ENCODE measurements at regions not wholly inside any gene's neighbourhood (a gene's known extent, or its start where the extent isn't known, plus 50 kb on each side); places are given as distances from the start of the nearest gene placed in this dataset.
"Not testable (repeated sequence)": the region's sequence is repeated elsewhere in the genome, so short reads cannot be mapped to it uniquely, and the experiment has no call there.

GRCh38 chr2:54041135-54041534 is 70.3 kb upstream of the PSME4 start:
- ATAC-seq: peak; percentile 71 to 91 (median 88)
- intact Hi-C loops (cut with micrococcal nuclease): loop anchor here (1.0 to 2.0 kb wide), 2 partner anchors 46 to 72 kb away; no protein-coding TSS in a partner anchor
- H3K4me1 Mint-ChIP-seq: peaks cover 0 to 19% of the 10 kb centered on the region in 2 donors

GRCh38 chr2:54040685-54041084 is 69.9 kb upstream of the PSME4 start:
- Mint-ChIP-seq H3K27me3 (ENCODE audit: low read depth in 2 of 2) (no peaks in the 10 kb centered on the region), H3K36me3 (no peaks in the 10 kb centered on the region), H3K4me1 (peaks cover 0 to 19% of the 10 kb centered on the region in 2 donors), H3K4me3 (no peak overlapping the region), H3K9me3 (no peaks in the 10 kb centered on the region), H3K27ac (no peak overlapping the region)
- Histone ChIP-seq H3K9me3 (ENCODE audit: control insufficient read depth, insufficient read depth, low read length) (no peaks in the 10 kb centered on the region), H3K4me3 (ENCODE audit: low read length) (no peak overlapping the region), H3K4me1 (ENCODE audit: control insufficient read depth, insufficient read depth, low read length) (peaks cover 11% of the 10 kb centered on the region), H3K27ac (ENCODE audit: low read length) (peak overlapping the region; percentile 12), H3K27me3 (ENCODE audit: control insufficient read depth, insufficient read depth, low read length) (no peaks in the 10 kb centered on the region), H3K36me3 (ENCODE audit: control insufficient read depth, insufficient read depth, low read length) (no peaks in the 10 kb centered on the region)
- no peak for DNase-seq
- intact Hi-C loops (cut with micrococcal nuclease): loop anchor here (1.0 to 2.0 kb wide), 2 partner anchors 46 to 71 kb away; no protein-coding TSS in a partner anchor
- WGBS (ENCODE audit: insufficient coverage): no CpG with 5 or more reads among the region's 1 CpG
- no peak for ATAC-seq
- TF ChIP-seq CTCF (IDR thresholded peaks at IDR 0.05): no peak

More at GRCh38 chr2:54041135-54041534, 70.3 kb upstream of the PSME4 start:
- H3K9me3 ChIP-seq (ENCODE audit: control insufficient read depth, insufficient read depth, low read length): no peaks in the 10 kb centered on the region
- no peak overlapping the region for H3K4me3 Mint-ChIP-seq
- DNase-seq: peak; percentile 34
- peaks cover 11% of the 10 kb centered on the region for H3K4me1 ChIP-seq (ENCODE audit: control insufficient read depth, insufficient read depth, low read length)
- peak overlapping the region; percentile 12 for H3K27ac ChIP-seq (ENCODE audit: low read length)
- WGBS (ENCODE audit: insufficient coverage): 16% methylated on average over 4 of the region's 4 CpGs
- no peak overlapping the region for H3K27ac Mint-ChIP-seq
- no peak for TF ChIP-seq CTCF (IDR thresholded peaks at IDR 0.05)
- no peaks in the 10 kb centered on the region for H3K27me3 ChIP-seq (ENCODE audit: control insufficient read depth, insufficient read depth, low read length)
- H3K36me3 Mint-ChIP-seq: no peaks in the 10 kb centered on the region
- no peaks in the 10 kb centered on the region for H3K27me3 Mint-ChIP-seq (ENCODE audit: low read depth in 2 of 2)
- no peaks in the 10 kb centered on the region for H3K36me3 ChIP-seq (ENCODE audit: control insufficient read depth, insufficient read depth, low read length)
- no peaks in the 10 kb centered on the region for H3K9me3 Mint-ChIP-seq
- no peak overlapping the region for H3K4me3 ChIP-seq (ENCODE audit: low read length)

- Histone ChIP-seq H3K9me3 (ENCODE audit: control insufficient read depth, insufficient read depth, low read length) (no peaks in the 10 kb centered on the region), H3K27ac (ENCODE audit: low read length) (no peak overlapping the region), H3K27me3 (ENCODE audit: control insufficient read depth, insufficient read depth, low read length) (no peaks in the 10 kb centered on the region), H3K36me3 (ENCODE audit: control insufficient read depth, insufficient read depth, low read length) (no peaks in the 10 kb centered on the region), H3K4me1 (ENCODE audit: control insufficient read depth, insufficient read depth, low read length) (peaks cover 11% of the 10 kb centered on the region), H3K4me3 (ENCODE audit: low read length) (no peak overlapping the region)
- H3K4me3 Mint-ChIP-seq: no peak overlapping the region
- H3K4me1 Mint-ChIP-seq: peaks cover 0 to 17% of the 10 kb centered on the region in 2 donors
- H3K36me3 Mint-ChIP-seq: no peaks in the 10 kb centered on the region
- intact Hi-C loops (cut with micrococcal nuclease): loop anchor here (2.0 kb wide), 1 partner anchor 45 kb away; no protein-coding TSS in a partner anchor
- no peaks in the 10 kb centered on the region for H3K27me3 Mint-ChIP-seq (ENCODE audit: low read depth in 2 of 2)
- no peak overlapping the region for H3K27ac Mint-ChIP-seq
- 99% methylated on average over 2 of the region's 2 CpGs for WGBS (ENCODE audit: insufficient coverage)
- no peak for DNase-seq
- TF ChIP-seq CTCF (IDR thresholded peaks at IDR 0.05): no peak
- H3K9me3 Mint-ChIP-seq: no peaks in the 10 kb centered on the region
- no peak for ATAC-seq
These were observed 69.5 kb upstream of the PSME4 start for GRCh38 chr2:54040250-54040649.

- ATAC-seq: no peak
- H3K27me3 Mint-ChIP-seq (ENCODE audit: low read depth in 2 of 2): no peaks in the 10 kb centered on the region
- intact Hi-C loops (cut with micrococcal nuclease): no loop called here
- H3K4me3 ChIP-seq (ENCODE audit: low read length): no peak overlapping the region
- H3K4me3 Mint-ChIP-seq: no peak overlapping the region
- H3K36me3 ChIP-seq (ENCODE audit: control insufficient read depth, insufficient read depth, low read length): no peaks in the 10 kb centered on the region
- H3K27ac ChIP-seq (ENCODE audit: low read length): no peak overlapping the region
- peaks cover 0 to 15% of the 10 kb centered on the region in 2 donors for H3K4me1 Mint-ChIP-seq
- H3K9me3 ChIP-seq (ENCODE audit: control insufficient read depth, insufficient read depth, low read length): no peaks in the 10 kb centered on the region
- peak overlapping the region in 1 of 2 donors; percentile 47 for H3K27ac Mint-ChIP-seq
- 100% methylated on average over 1 of the region's 1 CpG for WGBS (ENCODE audit: insufficient coverage)
- no peak for TF ChIP-seq CTCF (IDR thresholded peaks at IDR 0.05)
- no peaks in the 10 kb centered on the region for H3K9me3 Mint-ChIP-seq
- H3K36me3 Mint-ChIP-seq: no peaks in the 10 kb centered on the region
- H3K27me3 ChIP-seq (ENCODE audit: control insufficient read depth, insufficient read depth, low read length): no peaks in the 10 kb centered on the region
- DNase-seq: no peak
- peaks cover 11% of the 10 kb centered on the region for H3K4me1 ChIP-seq (ENCODE audit: control insufficient read depth, insufficient read depth, low read length)
These were observed 68.0 kb upstream of the PSME4 start for GRCh38 chr2:54038835-54039234.

GRCh38 chr2:54031288-54031687 is 60.5 kb upstream of the PSME4 start:
- H3K4me1 ChIP-seq (ENCODE audit: control insufficient read depth, insufficient read depth, low read length); intact Hi-C loops (cut with micrococcal nuclease); DNase-seq; H3K9me3 Mint-ChIP-seq; H3K36me3 ChIP-seq (ENCODE audit: control insufficient read depth, insufficient read depth, low read length); H3K27me3 ChIP-seq (ENCODE audit: control insufficient read depth, insufficient read depth, low read length); H3K27ac ChIP-seq (ENCODE audit: low read length); H3K9me3 ChIP-seq (ENCODE audit: control insufficient read depth, insufficient read depth, low read length); H3K27me3 Mint-ChIP-seq (ENCODE audit: low read depth in 2 of 2); H3K4me3 Mint-ChIP-seq; H3K27ac Mint-ChIP-seq; ATAC-seq; H3K36me3 Mint-ChIP-seq; H3K4me3 ChIP-seq (ENCODE audit: low read length): not testable (repeated sequence)
- no CpG with 5 or more reads among the region's 3 CpGs for WGBS (ENCODE audit: insufficient coverage)
- H3K4me1 Mint-ChIP-seq: peaks cover 9 to 11% of the 10 kb centered on the region in 2 donors
